ENCODE measurements at regions not wholly inside any gene's neighbourhood (a gene's known extent, or its start where the extent isn't known, plus 50 kb on each side); places are given as distances from the start of the nearest gene placed in this dataset.

DNA sequence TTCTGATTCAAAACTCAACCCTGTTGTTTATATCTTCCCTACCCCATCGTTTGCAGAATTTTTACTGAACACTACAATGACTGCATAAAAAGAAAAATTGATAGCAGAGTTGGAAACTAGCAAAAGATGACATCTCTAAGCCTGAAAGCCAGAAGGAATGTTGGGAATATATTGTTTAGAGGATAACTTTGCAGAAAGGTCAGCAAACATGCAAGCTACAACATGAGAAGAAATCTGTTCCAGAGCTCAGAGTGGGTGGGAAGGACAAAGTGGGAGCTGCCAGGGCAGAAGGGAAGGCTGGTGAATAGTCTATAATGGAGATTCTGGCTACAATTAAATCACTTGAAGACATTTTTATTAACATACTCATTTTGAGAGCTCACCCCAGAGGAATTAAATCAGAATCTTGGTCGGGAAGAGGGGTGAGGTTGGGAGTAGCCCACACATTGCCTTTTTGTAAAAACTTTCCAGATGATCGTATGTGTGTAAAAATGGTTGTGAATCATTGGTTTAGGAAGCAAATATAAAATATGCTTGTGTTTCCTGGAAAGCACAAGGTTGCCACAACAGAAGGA, 574.8 kb downstream of the FLRT2 start:
- no peaks in the 10 kb centered on the region for H3K27me3 ChIP-seq
- DNase-seq (ENCODE audit: extremely low spot score) = no peak
- no peak for TF ChIP-seq POLR2AphosphoS5 (IDR thresholded peaks at IDR 0.05)
- TF ChIP-seq, protein P1, sequence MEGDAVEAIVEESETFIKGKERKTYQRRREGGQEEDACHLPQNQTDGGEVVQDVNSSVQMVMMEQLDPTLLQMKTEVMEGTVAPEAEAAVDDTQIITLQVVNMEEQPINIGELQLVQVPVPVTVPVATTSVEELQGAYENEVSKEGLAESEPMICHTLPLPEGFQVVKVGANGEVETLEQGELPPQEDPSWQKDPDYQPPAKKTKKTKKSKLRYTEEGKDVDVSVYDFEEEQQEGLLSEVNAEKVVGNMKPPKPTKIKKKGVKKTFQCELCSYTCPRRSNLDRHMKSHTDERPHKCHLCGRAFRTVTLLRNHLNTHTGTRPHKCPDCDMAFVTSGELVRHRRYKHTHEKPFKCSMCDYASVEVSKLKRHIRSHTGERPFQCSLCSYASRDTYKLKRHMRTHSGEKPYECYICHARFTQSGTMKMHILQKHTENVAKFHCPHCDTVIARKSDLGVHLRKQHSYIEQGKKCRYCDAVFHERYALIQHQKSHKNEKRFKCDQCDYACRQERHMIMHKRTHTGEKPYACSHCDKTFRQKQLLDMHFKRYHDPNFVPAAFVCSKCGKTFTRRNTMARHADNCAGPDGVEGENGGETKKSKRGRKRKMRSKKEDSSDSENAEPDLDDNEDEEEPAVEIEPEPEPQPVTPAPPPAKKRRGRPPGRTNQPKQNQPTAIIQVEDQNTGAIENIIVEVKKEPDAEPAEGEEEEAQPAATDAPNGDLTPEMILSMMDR (IDR thresholded peaks at IDR 0.05) = no peak
- 53% methylated on average over 3 of the region's 3 CpGs for WGBS
- no peak overlapping the region for H3K27ac ChIP-seq (replicated peaks in 1 of 4)
- intact Hi-C loops (cut with DNase I) = no loop called here
- H3K4me1 ChIP-seq = no peaks in the 10 kb centered on the region
- no peaks in the 10 kb centered on the region for H3K36me3 ChIP-seq
- no peak overlapping the region for H3K4me3 ChIP-seq
- H3K9me3 ChIP-seq = no peaks in the 10 kb centered on the region

DNA sequence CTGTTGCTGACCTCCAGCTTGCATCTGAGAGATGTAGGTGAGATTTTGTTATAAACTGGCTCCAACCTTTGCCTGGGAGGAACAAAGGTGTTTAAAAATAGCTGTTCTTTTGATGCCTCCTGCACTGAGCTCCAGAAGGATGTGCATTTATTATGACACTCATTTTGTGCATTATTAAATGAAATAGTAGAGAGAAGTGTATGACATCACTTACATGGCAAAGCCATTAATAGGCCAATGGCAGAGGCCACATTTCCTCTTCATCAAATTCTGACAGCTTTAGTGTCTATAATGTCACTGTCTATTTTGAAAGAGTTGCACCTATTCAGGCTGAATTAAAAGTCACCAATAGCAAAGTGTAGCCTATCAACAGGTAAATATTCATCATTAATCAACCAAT, 564.6 kb downstream of the FLRT2 start:
- no peak for DNase-seq (ENCODE audit: extremely low spot score)
- TF ChIP-seq POLR2A (IDR thresholded peaks at IDR 0.05; ENCODE audit: low read depth) (no peak), POLR2AphosphoS5 (IDR thresholded peaks at IDR 0.05) (no peak)
- no peak overlapping the region for H3K4me3 ChIP-seq
- no peaks in the 10 kb centered on the region for H3K9me3 ChIP-seq
- H3K36me3 ChIP-seq = no peaks in the 10 kb centered on the region
- H3K27me3 ChIP-seq = no peaks in the 10 kb centered on the region
- H3K4me1 ChIP-seq = no peaks in the 10 kb centered on the region
- intact Hi-C loops (cut with DNase I) = no loop called here
- H3K27ac ChIP-seq (replicated peaks in 1 of 4) = no peak overlapping the region

DNA sequence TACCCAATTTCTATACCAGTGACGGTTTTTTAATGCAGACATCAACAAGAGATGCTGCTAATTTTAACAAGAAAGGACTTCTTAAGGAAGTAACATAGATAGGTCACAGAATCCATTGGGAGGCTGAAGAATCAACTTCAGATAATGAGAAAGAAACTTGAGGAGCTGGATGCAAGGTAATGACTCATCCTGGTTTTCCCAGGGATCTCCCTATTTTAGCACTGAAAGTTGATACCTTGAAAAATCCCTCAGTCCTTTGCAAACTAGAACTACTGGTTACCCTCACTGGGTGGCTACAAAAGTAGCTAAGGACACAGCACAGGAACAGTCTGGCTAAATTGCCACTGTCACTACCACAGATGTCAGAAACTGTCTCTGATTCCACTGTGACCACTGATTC, 561.9 kb downstream of the FLRT2 start:
- no peaks in the 10 kb centered on the region for H3K27me3 ChIP-seq
- TF ChIP-seq POLR2A (IDR thresholded peaks at IDR 0.05; ENCODE audit: low read depth) (no peak), POLR2AphosphoS5 (IDR thresholded peaks at IDR 0.05) (no peak), EP300 (IDR thresholded peaks at IDR 0.05) (no peak)
- TF ChIP-seq, protein P1 (IDR thresholded peaks at IDR 0.05) = no peak
- no peaks in the 10 kb centered on the region for H3K9me3 ChIP-seq
- DNase-seq (ENCODE audit: extremely low spot score) = no peak
- H3K4me1 ChIP-seq = no peaks in the 10 kb centered on the region
- no peaks in the 10 kb centered on the region for H3K36me3 ChIP-seq
- WGBS = 96% methylated on average over 1 of the region's 1 CpG
- no peak overlapping the region for H3K4me3 ChIP-seq
- intact Hi-C loops (cut with DNase I) = no loop called here
- H3K27ac ChIP-seq (replicated peaks in 1 of 4) = no peak overlapping the region

DNA sequence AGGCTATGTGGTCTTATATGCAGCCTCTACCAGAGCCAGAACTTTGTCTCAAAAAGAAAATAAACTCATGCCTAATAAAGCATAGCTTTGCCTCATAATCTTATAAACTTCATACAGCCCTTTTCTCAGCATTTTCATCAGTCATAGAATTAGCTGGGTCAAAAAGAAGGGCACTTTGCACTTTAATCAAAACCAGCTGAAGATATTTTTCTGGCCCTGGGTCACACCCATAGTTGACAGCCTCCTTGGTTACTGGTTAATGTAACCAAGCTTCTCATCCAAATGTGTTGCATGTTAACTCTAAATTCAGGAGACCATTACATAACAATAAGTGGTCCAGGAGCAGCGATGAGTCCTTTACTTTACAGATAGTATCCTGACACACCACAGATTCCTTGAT, 558.2 kb downstream of the FLRT2 start:
- Histone ChIP-seq H3K4me1 (no peaks in the 10 kb centered on the region), H3K36me3 (no peaks in the 10 kb centered on the region), H3K9me3 (no peaks in the 10 kb centered on the region), H3K27ac (replicated peaks in 1 of 4) (no peak overlapping the region), H3K27me3 (no peaks in the 10 kb centered on the region), H3K4me3 (no peak overlapping the region)
- DNase-seq (ENCODE audit: extremely low spot score) = no peak
- intact Hi-C loops (cut with DNase I) = no loop called here
- 73% methylated on average over 1 of the region's 1 CpG for WGBS
- TF ChIP-seq, protein P1 (IDR thresholded peaks at IDR 0.05) = no peak
- no peak for TF ChIP-seq POLR2A (IDR thresholded peaks at IDR 0.05; ENCODE audit: low read depth)
- TF ChIP-seq POLR2AphosphoS5 (IDR thresholded peaks at IDR 0.05) = no peak
- TF ChIP-seq EP300 (IDR thresholded peaks at IDR 0.05) = no peak

DNA sequence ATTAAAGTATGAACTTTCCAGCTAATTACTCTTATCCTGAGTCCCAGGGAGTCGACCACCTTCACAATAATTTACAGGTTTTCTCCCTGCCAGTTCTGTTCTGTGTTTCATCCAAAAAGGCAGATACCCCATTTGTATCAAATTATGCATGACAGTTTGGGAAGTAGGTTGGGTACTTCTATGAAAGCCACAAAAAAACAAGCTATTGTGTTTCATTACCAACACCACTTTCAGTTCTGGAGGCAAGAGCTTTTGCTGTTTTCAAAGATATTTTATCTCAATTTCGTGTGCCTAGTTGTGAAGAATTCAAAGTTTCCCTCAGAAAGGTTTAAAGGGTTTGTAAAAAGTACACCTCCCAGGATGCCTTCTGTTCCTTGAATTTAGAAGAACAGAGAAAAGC, 557.4 kb downstream of the FLRT2 start:
- 34% methylated on average over 2 of the region's 2 CpGs for WGBS
- H3K27ac ChIP-seq (replicated peaks in 1 of 4) = no peak overlapping the region

More for the DNA sequence above, 557.4 kb downstream of the FLRT2 start:
- no peak overlapping the region for H3K4me3 ChIP-seq
- H3K27me3 ChIP-seq = no peaks in the 10 kb centered on the region
- no peaks in the 10 kb centered on the region for H3K4me1 ChIP-seq
- TF ChIP-seq EP300 (IDR thresholded peaks at IDR 0.05) (no peak), POLR2AphosphoS5 (IDR thresholded peaks at IDR 0.05) (no peak), POLR2A (IDR thresholded peaks at IDR 0.05; ENCODE audit: low read depth) (no peak)
- TF ChIP-seq, protein P1 (IDR thresholded peaks at IDR 0.05) = no peak
- DNase-seq (ENCODE audit: extremely low spot score) = no peak
- no peaks in the 10 kb centered on the region for H3K36me3 ChIP-seq
- intact Hi-C loops (cut with DNase I) = no loop called here
- H3K9me3 ChIP-seq = no peaks in the 10 kb centered on the region
